ENCODE measurements at regions not wholly inside any gene's neighbourhood (a gene's known extent, or its start where the extent isn't known, plus 50 kb on each side); places are given as distances from the start of the nearest gene placed in this dataset.

DNA sequence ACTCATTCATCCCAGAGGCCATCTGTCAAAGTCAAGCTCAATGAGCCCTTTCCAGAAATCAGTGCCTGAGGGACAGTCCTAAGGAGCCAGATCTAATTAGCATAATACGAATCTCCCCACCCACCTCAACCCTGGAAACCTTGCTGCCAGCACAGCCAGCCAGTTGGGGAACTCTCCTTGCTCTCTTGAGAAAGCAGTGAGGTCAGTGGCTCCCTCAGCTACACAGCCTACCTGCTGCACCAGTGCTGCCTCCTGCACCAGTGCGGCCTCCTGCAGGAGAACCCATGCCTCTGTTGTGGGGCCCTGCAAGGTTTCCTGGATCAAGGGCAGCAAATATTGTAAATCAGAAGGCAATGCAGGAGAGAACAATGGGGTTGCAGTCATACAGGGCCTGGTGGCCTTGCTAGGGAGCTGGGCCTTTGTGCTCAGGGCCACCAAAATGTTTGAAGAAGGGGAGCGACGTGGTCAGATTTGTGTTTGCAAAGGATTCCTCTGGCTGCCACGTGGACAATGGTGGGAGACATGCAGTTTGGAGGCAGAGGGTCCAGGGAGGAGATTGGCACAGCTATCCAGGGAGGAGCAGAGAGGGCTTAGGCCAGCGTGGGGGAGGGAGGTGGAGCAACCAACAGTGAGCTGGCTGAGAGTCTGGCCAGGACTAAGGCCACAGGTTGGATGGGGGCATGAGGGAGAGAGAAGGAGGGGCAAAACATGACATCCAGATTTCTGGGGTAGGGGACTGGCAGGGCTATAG is 124.3 kb upstream of the MAMLD1 start:
- TF ChIP-seq REST (IDR thresholded peaks at IDR 0.05) (no peak), FOXA1 (IDR thresholded peaks at IDR 0.05) (no peak), TAF1 (conservative IDR thresholded peaks at IDR 0.05) (no peak), ATF3 (IDR thresholded peaks at IDR 0.05) (no peak), YY1 (IDR thresholded peaks at IDR 0.05) (no peak), NR2F2 (IDR thresholded peaks at IDR 0.05) (no peak), GABPA (IDR thresholded peaks at IDR 0.05 in 1 of 2, conservative IDR thresholded peaks at IDR 0.05 in 1 of 2) (no peak)
- TF ChIP-seq, protein P1, sequence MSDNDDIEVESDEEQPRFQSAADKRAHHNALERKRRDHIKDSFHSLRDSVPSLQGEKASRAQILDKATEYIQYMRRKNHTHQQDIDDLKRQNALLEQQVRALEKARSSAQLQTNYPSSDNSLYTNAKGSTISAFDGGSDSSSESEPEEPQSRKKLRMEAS (IDR thresholded peaks at IDR 0.05): no peak
- WGBS: 78% methylated on average over 6 of the region's 6 CpGs

DNA sequence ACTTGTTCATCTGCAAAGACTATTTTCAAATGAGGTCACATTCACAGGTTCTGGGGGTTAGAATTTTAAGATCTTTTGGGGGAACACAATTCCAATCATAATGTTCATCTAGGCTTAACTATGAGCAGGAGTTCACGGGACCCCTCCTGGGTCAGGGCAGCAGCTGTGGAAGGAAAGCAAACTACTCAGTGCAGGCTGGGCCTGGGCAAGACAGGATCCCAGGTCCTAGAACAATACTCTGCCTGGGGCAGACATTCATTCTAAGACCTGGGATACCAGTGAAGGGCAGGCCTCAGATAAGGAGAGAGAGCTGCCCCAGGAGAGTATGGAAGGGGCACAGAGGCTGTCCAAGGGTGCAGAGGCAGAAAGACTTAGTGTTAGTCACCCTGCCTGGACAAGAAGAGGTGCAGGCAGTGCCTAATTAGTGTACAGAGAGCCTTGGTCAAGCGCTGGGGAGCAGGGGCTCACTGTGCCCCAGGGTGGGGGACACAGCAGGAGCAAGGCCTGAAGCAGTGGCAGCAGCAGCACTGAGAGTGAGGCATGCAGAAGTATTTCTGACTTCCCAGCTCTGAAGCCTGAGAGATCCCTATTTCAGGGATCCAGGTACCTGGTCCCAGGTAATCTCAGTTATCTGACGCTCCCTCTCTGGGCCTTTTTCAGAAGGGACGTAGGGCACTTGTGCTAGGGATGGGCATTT is 123.0 kb upstream of the MAMLD1 start:
- H3K27me3 ChIP-seq (ENCODE audit: control insufficient read depth in 4 of 4, insufficient read depth in 4 of 4, low read length in 3 of 4): no peaks in the 10 kb centered on the region
- H3K36me3 ChIP-seq (ENCODE audit: control insufficient read depth in 4 of 4, insufficient read depth in 3 of 4, low read depth in 1 of 4, low read length in 3 of 4): no peaks in the 10 kb centered on the region
- no peak overlapping the region for H3K27ac ChIP-seq (ENCODE audit: low read depth in 1 of 2, low read length in 2 of 2)
- no peak for DNase-seq (ENCODE audit: low spot score)
- no peak overlapping the region for H3K4me3 ChIP-seq (ENCODE audit: low read depth in 1 of 3, low read length in 3 of 3)
- WGBS: 95% methylated on average over 4 of the region's 4 CpGs
- no peaks in the 10 kb centered on the region for H3K4me1 ChIP-seq (ENCODE audit: control insufficient read depth in 4 of 4, insufficient read depth in 4 of 4, low read length in 3 of 4)
- H3K9me3 ChIP-seq (ENCODE audit: control insufficient read depth in 4 of 4, low read length in 3 of 4): no peaks in the 10 kb centered on the region
- no peak overlapping the region for H3K9ac ChIP-seq (ENCODE audit: low read depth in 1 of 2, low read length in 2 of 2)
- TF ChIP-seq HNF4A (conservative IDR thresholded peaks at IDR 0.05) (no peak), YY1 (IDR thresholded peaks at IDR 0.05) (no peak), RXRA (IDR thresholded peaks at IDR 0.05) (no peak), NR2F2 (IDR thresholded peaks at IDR 0.05) (no peak), JUND (IDR thresholded peaks at IDR 0.05) (no peak), FOXA2 (IDR thresholded peaks at IDR 0.05) (no peak), REST (IDR thresholded peaks at IDR 0.05) (no peak), EGR1 (IDR thresholded peaks at IDR 0.05; ENCODE audit: low read depth in 2 of 2) (no peak), HNF4G (IDR thresholded peaks at IDR 0.05) (no peak), GABPA (IDR thresholded peaks at IDR 0.05 in 1 of 2, conservative IDR thresholded peaks at IDR 0.05 in 1 of 2) (no peak), SP1 (IDR thresholded peaks at IDR 0.05) (no peak), ZBTB33 (IDR thresholded peaks at IDR 0.05) (no peak), CTCF (IDR thresholded peaks at IDR 0.05; ENCODE audit: low read depth, low read length, missing input control) (no peak)
- TF ChIP-seq, protein P1 (IDR thresholded peaks at IDR 0.05): no peak

More for the DNA sequence above, 124.3 kb upstream of the MAMLD1 start:
- Histone ChIP-seq H3K4me3 (ENCODE audit: low read depth in 1 of 3, low read length in 3 of 3) (no peak overlapping the region), H3K27me3 (ENCODE audit: control insufficient read depth in 4 of 4, insufficient read depth in 4 of 4, low read length in 3 of 4) (no peaks in the 10 kb centered on the region), H3K27ac (ENCODE audit: low read depth in 1 of 2, low read length in 2 of 2) (no peak overlapping the region), H3K9me3 (ENCODE audit: control insufficient read depth in 4 of 4, low read length in 3 of 4) (no peaks in the 10 kb centered on the region), H3K36me3 (ENCODE audit: control insufficient read depth in 4 of 4, insufficient read depth in 3 of 4, low read depth in 1 of 4, low read length in 3 of 4) (no peaks in the 10 kb centered on the region), H3K4me1 (ENCODE audit: control insufficient read depth in 4 of 4, insufficient read depth in 4 of 4, low read length in 3 of 4) (no peaks in the 10 kb centered on the region), H3K9ac (ENCODE audit: low read depth in 1 of 2, low read length in 2 of 2) (no peak overlapping the region)
- DNase-seq (ENCODE audit: low spot score): no peak
